ENCODE measurements at regions not wholly inside any gene's neighbourhood (a gene's known extent, or its start where the extent isn't known, plus 50 kb on each side); places are given as distances from the start of the nearest gene placed in this dataset.

- no peak for TF ChIP-seq TAF1 (IDR thresholded peaks at IDR 0.05; ENCODE audit: low read depth, low read length)
- TF ChIP-seq POLR2AphosphoS5 (IDR thresholded peaks at IDR 0.05; ENCODE audit: low read depth, low read length), result no peak
Measured at GRCh38 chr3:59621037-59621436, 571.2 kb upstream of the CFAP20DC start.

All from GM12891 (cell line).